HepG2 (cell line): ENCODE measurements at regions not wholly inside any gene's neighbourhood (a gene's known extent, or its start where the extent isn't known, plus 50 kb on each side); places are given as distances from the start of the nearest gene placed in this dataset.

Experiments used
- ATF1 ChIP-seq: IDR thresholded peaks from 2 replicates; pipeline ENCODE4 v1.6.1; 2016; ENCODE audit warnings: mild to moderate bottlenecking, control low read depth
- CHCHD3 ChIP-seq: sonication (generic); formaldehyde crosslinking; IDR thresholded peaks from 2 replicates; pipeline ENCODE4 v1.8.0; 2022; ENCODE audit warnings: mild to moderate bottlenecking, missing genetic modification reagents, moderate library complexity
- IRF2 ChIP-seq: IDR thresholded peaks from 2 replicates; pipeline ENCODE4 v1.6.1; 2018; ENCODE audit warnings: missing genetic modification reagents, missing compliant biosample characterization
- NBN ChIP-seq: fragments of 450-650 bp; conservative IDR thresholded peaks from 2 replicates; pipeline ENCODE4 v1.6.1; 2017
- ZNF788 ChIP-seq: sonication (generic); formaldehyde crosslinking; IDR thresholded peaks from 2 replicates; pipeline ENCODE4 v1.5.0; 2020; ENCODE audit warnings: mild to moderate bottlenecking, missing genetic modification reagents, borderline replicate concordance
- TF ChIP-seq, protein P1 (sequence below): sonication (generic); formaldehyde crosslinking; IDR thresholded peaks from 2 replicates; pipeline ENCODE4 v1.4.0; 2020; ENCODE audit warnings: mild to moderate bottlenecking, missing genetic modification reagents
- TF ChIP-seq, protein P2 (sequence below): sonication (generic); formaldehyde crosslinking; IDR thresholded peaks from 2 replicates; pipeline ENCODE4 v1.4.0; 2020; ENCODE audit warnings: missing genetic modification reagents
- TF ChIP-seq, protein P3 (sequence below): sonication (generic); formaldehyde crosslinking; IDR thresholded peaks from 2 replicates; pipeline ENCODE4 v1.5.1; 2020; ENCODE audit warnings: mild to moderate bottlenecking, missing genetic modification reagents, moderate library complexity
- TF ChIP-seq, protein P4 (sequence below): sonication (generic); formaldehyde crosslinking; IDR thresholded peaks from 2 replicates; pipeline ENCODE4 v1.5.0; 2020; ENCODE audit warnings: mild to moderate bottlenecking, missing genetic modification reagents, moderate library complexity

DNA sequence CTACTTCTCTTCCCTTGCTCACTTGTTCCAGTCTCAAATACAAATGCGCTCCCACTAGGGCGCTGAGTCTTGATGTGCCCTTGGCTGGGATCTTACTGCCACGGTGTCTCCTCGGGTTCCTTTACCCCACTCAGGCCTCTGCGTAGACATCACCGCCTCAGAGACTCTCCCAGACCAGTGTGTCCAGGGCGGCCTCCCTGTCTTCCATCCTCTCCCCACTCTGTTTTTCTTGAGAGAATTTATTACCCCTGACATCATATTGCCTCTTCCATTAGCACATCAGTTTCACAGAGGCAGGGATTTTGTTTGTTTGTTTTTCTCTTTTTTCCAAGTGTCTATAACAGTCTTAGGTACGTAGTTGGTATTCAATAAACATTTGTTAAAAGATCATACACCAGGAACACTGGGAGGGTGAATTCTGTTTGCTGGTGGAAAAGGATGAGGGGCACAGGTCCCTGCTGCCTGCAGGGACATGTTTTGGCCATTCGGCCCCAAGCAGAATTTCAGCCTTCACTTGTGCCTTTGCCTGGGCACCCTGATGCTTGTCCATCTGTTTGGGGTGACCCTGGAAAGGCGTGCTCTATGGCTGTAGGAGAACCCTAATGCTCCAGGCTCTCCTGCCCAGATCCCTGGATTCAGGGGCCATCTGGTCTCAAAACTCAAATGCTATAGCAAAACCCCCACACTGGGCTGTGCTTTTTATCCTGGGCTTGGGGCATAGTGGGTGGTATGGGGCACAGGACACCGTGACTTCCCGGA lies 55.0 kb downstream of the RPL37A start (continued):
- TF ChIP-seq, protein P1, sequence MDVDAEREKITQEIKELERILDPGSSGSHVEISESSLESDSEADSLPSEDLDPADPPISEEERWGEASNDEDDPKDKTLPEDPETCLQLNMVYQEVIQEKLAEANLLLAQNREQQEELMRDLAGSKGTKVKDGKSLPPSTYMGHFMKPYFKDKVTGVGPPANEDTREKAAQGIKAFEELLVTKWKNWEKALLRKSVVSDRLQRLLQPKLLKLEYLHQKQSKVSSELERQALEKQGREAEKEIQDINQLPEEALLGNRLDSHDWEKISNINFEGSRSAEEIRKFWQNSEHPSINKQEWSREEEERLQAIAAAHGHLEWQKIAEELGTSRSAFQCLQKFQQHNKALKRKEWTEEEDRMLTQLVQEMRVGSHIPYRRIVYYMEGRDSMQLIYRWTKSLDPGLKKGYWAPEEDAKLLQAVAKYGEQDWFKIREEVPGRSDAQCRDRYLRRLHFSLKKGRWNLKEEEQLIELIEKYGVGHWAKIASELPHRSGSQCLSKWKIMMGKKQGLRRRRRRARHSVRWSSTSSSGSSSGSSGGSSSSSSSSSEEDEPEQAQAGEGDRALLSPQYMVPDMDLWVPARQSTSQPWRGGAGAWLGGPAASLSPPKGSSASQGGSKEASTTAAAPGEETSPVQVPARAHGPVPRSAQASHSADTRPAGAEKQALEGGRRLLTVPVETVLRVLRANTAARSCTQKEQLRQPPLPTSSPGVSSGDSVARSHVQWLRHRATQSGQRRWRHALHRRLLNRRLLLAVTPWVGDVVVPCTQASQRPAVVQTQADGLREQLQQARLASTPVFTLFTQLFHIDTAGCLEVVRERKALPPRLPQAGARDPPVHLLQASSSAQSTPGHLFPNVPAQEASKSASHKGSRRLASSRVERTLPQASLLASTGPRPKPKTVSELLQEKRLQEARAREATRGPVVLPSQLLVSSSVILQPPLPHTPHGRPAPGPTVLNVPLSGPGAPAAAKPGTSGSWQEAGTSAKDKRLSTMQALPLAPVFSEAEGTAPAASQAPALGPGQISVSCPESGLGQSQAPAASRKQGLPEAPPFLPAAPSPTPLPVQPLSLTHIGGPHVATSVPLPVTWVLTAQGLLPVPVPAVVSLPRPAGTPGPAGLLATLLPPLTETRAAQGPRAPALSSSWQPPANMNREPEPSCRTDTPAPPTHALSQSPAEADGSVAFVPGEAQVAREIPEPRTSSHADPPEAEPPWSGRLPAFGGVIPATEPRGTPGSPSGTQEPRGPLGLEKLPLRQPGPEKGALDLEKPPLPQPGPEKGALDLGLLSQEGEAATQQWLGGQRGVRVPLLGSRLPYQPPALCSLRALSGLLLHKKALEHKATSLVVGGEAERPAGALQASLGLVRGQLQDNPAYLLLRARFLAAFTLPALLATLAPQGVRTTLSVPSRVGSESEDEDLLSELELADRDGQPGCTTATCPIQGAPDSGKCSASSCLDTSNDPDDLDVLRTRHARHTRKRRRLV (CRISPR knock-in tag) = 0 out of 2 replicates have a peak, but pooled peaks have one; percentile 0
- TF ChIP-seq, protein P2, sequence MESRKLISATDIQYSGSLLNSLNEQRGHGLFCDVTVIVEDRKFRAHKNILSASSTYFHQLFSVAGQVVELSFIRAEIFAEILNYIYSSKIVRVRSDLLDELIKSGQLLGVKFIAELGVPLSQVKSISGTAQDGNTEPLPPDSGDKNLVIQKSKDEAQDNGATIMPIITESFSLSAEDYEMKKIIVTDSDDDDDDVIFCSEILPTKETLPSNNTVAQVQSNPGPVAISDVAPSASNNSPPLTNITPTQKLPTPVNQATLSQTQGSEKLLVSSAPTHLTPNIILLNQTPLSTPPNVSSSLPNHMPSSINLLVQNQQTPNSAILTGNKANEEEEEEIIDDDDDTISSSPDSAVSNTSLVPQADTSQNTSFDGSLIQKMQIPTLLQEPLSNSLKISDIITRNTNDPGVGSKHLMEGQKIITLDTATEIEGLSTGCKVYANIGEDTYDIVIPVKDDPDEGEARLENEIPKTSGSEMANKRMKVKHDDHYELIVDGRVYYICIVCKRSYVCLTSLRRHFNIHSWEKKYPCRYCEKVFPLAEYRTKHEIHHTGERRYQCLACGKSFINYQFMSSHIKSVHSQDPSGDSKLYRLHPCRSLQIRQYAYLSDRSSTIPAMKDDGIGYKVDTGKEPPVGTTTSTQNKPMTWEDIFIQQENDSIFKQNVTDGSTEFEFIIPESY (CRISPR knock-in tag) = peak; percentile 89
- 0 out of 2 replicates have a peak, but pooled peaks have one; percentile 19 for TF ChIP-seq ATF1 (CRISPR knock-in tag)
- TF ChIP-seq, protein P3, sequence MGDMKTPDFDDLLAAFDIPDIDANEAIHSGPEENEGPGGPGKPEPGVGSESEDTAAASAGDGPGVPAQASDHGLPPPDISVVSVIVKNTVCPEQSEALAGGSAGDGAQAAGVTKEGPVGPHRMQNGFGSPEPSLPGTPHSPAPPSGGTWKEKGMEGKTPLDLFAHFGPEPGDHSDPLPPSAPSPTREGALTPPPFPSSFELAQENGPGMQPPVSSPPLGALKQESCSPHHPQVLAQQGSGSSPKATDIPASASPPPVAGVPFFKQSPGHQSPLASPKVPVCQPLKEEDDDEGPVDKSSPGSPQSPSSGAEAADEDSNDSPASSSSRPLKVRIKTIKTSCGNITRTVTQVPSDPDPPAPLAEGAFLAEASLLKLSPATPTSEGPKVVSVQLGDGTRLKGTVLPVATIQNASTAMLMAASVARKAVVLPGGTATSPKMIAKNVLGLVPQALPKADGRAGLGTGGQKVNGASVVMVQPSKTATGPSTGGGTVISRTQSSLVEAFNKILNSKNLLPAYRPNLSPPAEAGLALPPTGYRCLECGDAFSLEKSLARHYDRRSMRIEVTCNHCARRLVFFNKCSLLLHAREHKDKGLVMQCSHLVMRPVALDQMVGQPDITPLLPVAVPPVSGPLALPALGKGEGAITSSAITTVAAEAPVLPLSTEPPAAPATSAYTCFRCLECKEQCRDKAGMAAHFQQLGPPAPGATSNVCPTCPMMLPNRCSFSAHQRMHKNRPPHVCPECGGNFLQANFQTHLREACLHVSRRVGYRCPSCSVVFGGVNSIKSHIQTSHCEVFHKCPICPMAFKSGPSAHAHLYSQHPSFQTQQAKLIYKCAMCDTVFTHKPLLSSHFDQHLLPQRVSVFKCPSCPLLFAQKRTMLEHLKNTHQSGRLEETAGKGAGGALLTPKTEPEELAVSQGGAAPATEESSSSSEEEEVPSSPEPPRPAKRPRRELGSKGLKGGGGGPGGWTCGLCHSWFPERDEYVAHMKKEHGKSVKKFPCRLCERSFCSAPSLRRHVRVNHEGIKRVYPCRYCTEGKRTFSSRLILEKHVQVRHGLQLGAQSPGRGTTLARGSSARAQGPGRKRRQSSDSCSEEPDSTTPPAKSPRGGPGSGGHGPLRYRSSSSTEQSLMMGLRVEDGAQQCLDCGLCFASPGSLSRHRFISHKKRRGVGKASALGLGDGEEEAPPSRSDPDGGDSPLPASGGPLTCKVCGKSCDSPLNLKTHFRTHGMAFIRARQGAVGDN (CRISPR knock-in tag) = peak; percentile 44
- no peak for TF ChIP-seq NBN
- peak; percentile 18; the same call in 1 of the 2 replicates for TF ChIP-seq ZNF788 (CRISPR knock-in tag)
- TF ChIP-seq, protein P4, sequence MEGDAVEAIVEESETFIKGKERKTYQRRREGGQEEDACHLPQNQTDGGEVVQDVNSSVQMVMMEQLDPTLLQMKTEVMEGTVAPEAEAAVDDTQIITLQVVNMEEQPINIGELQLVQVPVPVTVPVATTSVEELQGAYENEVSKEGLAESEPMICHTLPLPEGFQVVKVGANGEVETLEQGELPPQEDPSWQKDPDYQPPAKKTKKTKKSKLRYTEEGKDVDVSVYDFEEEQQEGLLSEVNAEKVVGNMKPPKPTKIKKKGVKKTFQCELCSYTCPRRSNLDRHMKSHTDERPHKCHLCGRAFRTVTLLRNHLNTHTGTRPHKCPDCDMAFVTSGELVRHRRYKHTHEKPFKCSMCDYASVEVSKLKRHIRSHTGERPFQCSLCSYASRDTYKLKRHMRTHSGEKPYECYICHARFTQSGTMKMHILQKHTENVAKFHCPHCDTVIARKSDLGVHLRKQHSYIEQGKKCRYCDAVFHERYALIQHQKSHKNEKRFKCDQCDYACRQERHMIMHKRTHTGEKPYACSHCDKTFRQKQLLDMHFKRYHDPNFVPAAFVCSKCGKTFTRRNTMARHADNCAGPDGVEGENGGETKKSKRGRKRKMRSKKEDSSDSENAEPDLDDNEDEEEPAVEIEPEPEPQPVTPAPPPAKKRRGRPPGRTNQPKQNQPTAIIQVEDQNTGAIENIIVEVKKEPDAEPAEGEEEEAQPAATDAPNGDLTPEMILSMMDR (CRISPR knock-in tag) = no peak
- 0 out of 2 replicates have a peak, but pooled peaks have one; percentile 5 for TF ChIP-seq IRF2 (CRISPR knock-in tag)
- no peak for TF ChIP-seq CHCHD3 (CRISPR knock-in tag)
